ENCODE measurements at regions not wholly inside any gene's neighbourhood (a gene's known extent, or its start where the extent isn't known, plus 50 kb on each side); places are given as distances from the start of the nearest gene placed in this dataset.

DNA sequence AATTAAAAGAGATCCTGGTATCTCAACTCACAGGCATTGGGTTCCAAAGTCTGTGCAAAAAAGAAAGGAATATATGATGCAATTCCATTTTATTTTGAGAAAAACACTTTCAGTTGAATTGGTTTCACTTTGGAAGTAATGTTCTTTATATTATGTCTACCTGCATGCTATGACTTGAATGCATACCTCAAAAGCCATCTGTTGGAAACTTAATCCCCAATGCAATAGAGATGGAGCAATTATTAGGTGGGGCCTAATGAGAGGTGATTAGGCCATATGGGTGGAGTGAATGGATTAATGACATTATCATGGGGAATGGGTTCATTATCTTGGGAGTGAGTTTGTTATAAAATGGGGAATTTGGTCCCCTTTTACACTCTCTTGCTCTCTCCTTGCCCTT is 293.3 kb downstream of the CSNK1G3 start:
- no peaks in the 10 kb centered on the region for H3K27me3 ChIP-seq (replicated peaks)
- H3K27ac ChIP-seq = no peak overlapping the region
- no peaks in the 10 kb centered on the region for H3K36me3 ChIP-seq (replicated peaks)
- DNase-seq = no peak
- in situ Hi-C loops (cut with HindIII; ENCODE audit: low pct_ligation_motif_present, low sequenced_read_pairs) = no loop called here
- H3K4me3 ChIP-seq (ENCODE audit: low read depth, low read length) = no peak overlapping the region
- TF ChIP-seq, protein P1, sequence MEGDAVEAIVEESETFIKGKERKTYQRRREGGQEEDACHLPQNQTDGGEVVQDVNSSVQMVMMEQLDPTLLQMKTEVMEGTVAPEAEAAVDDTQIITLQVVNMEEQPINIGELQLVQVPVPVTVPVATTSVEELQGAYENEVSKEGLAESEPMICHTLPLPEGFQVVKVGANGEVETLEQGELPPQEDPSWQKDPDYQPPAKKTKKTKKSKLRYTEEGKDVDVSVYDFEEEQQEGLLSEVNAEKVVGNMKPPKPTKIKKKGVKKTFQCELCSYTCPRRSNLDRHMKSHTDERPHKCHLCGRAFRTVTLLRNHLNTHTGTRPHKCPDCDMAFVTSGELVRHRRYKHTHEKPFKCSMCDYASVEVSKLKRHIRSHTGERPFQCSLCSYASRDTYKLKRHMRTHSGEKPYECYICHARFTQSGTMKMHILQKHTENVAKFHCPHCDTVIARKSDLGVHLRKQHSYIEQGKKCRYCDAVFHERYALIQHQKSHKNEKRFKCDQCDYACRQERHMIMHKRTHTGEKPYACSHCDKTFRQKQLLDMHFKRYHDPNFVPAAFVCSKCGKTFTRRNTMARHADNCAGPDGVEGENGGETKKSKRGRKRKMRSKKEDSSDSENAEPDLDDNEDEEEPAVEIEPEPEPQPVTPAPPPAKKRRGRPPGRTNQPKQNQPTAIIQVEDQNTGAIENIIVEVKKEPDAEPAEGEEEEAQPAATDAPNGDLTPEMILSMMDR (IDR thresholded peaks at IDR 0.05; ENCODE audit: low read depth, low read length, missing control alignments) = no peak

GRCh38 chr5:123803359-123803758 is 291.4 kb downstream of the CSNK1G3 start:
- in situ Hi-C loops (cut with HindIII; ENCODE audit: low pct_ligation_motif_present, low sequenced_read_pairs) = no loop called here

DNA sequence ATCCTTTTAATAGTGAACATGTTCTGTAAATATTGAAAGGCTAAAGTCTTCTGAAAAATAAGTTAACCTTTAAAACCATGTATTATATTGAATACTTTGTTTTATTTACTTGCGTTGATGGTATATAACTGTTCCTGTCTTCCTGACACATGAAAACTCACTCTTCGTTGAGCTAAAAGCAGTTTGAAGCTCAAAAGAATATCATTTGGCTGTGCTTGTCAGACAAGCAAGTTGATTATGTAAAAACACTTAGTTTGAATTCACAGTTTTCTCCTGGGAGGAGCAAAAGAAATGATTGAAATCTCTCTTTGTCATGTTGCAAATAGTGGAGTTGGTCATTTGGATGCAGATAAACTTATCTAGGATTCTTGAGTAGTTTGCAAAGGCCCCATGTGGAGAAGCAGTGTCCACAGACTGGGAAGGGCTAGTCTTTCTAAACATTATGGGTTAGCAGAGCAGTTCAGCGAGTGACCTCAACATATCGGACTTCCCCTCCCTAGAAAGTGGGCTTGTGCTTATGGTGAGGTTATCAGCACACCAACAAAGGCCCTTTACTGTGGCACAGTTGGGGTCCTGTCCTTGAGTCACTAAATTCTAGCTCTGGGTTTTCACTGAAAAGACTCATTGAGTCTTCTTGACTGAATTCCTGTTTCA is 290.4 kb downstream of the CSNK1G3 start:
- DNase-seq = peak; percentile 76
- TF ChIP-seq, protein P1 (IDR thresholded peaks at IDR 0.05; ENCODE audit: low read depth, low read length, missing control alignments) = no peak
- H3K4me3 ChIP-seq (ENCODE audit: low read depth, low read length) = no peak overlapping the region
- no peaks in the 10 kb centered on the region for H3K27me3 ChIP-seq (replicated peaks)
- H3K27ac ChIP-seq = no peak overlapping the region
- H3K36me3 ChIP-seq (replicated peaks) = no peaks in the 10 kb centered on the region
- in situ Hi-C loops (cut with HindIII; ENCODE audit: low pct_ligation_motif_present, low sequenced_read_pairs) = no loop called here

More at GRCh38 chr5:123803359-123803758, 291.4 kb downstream of the CSNK1G3 start:
- H3K36me3 ChIP-seq (replicated peaks) = no peaks in the 10 kb centered on the region
- H3K4me3 ChIP-seq (ENCODE audit: low read depth, low read length) = no peak overlapping the region
- H3K27me3 ChIP-seq (replicated peaks) = no peaks in the 10 kb centered on the region
- no peak overlapping the region for H3K27ac ChIP-seq
- TF ChIP-seq, protein P1 (IDR thresholded peaks at IDR 0.05; ENCODE audit: low read depth, low read length, missing control alignments) = no peak
- DNase-seq = no peak

GRCh38 chr5:123800640-123801039 is 288.7 kb downstream of the CSNK1G3 start:
- in situ Hi-C loops (cut with HindIII; ENCODE audit: low pct_ligation_motif_present, low sequenced_read_pairs) = no loop called here
- no peak overlapping the region for H3K27ac ChIP-seq
- H3K36me3 ChIP-seq (replicated peaks) = no peaks in the 10 kb centered on the region
- H3K4me3 ChIP-seq (ENCODE audit: low read depth, low read length) = no peak overlapping the region
- H3K27me3 ChIP-seq (replicated peaks) = no peaks in the 10 kb centered on the region
- TF ChIP-seq, protein P1 (IDR thresholded peaks at IDR 0.05; ENCODE audit: low read depth, low read length, missing control alignments) = no peak
- no peak for DNase-seq

- Histone ChIP-seq H3K27ac (no peak overlapping the region), H3K27me3 (replicated peaks) (no peaks in the 10 kb centered on the region), H3K36me3 (replicated peaks) (no peaks in the 10 kb centered on the region), H3K4me3 (ENCODE audit: low read depth, low read length) (no peak overlapping the region)
- TF ChIP-seq, protein P1 (IDR thresholded peaks at IDR 0.05; ENCODE audit: low read depth, low read length, missing control alignments) = no peak
- in situ Hi-C loops (cut with HindIII; ENCODE audit: low pct_ligation_motif_present, low sequenced_read_pairs) = no loop called here
- DNase-seq = no peak
These were observed 283.7 kb downstream of the CSNK1G3 start for GRCh38 chr5:123795688-123796087.

DNA sequence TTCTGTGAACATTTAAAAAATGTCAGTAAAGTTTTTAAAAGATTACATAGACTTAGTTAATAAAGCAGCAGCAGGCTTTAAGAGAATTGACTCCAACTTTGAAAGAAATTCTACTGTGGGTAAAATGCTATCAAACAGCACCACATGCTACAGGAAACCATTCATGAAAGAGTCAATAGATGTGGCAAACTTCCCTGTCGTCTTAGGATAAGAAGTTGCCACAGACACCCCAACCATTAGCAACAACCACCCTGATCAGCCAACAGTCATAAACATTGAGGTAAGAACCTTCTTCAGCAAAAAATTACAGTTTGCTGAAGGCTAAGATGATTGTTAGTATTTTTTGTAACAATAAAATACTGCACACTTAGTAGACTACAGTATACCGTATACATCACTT is 278.2 kb downstream of the CSNK1G3 start:
- H3K36me3 ChIP-seq (replicated peaks) = no peaks in the 10 kb centered on the region
- in situ Hi-C loops (cut with HindIII; ENCODE audit: low pct_ligation_motif_present, low sequenced_read_pairs) = no loop called here
- no peaks in the 10 kb centered on the region for H3K27me3 ChIP-seq (replicated peaks)
- H3K4me3 ChIP-seq (ENCODE audit: low read depth, low read length) = no peak overlapping the region
- TF ChIP-seq, protein P1 (IDR thresholded peaks at IDR 0.05; ENCODE audit: low read depth, low read length, missing control alignments) = no peak
- no peak overlapping the region for H3K27ac ChIP-seq
- DNase-seq = no peak
